Endothelial cell of umbilical vein (primary cell): ENCODE measurements at regions not wholly inside any gene's neighbourhood (a gene's known extent, or its start where the extent isn't known, plus 50 kb on each side); places are given as distances from the start of the nearest gene placed in this dataset.

Source experiments
- BruUV-seq: library from RNA; stranded (reverse); fragments of 400-500 nt; replicated peaks from 2 replicates; lab custom pipeline; 2021; lab: Mats Ljungman, UMichigan
- CTCF ChIA-PET: fragments of 300-600, 350-600 bp; sonication (Branson Sonifier 250); formaldehyde crosslinking; loops from one replicate; lab custom pipeline; 2021; ENCODE audit warnings: antibody characterized with exemption, inconsistent platforms; lab: Charles Lee
- POLR2A ChIA-PET: fragments of 300-600, 350-600 bp; sonication (Branson Sonifier 250); formaldehyde crosslinking; loops from one replicate; lab custom pipeline; 2021; ENCODE audit warnings: antibody characterized with exemption, inconsistent platforms; lab: Charles Lee
- DNase-seq: peaks from one replicate; pipeline ENCODE4 v3.0.0-alpha.2; 2011; ENCODE audit warnings: low read depth, low spot score
- FAIRE-seq: peaks from 2 replicates; lab custom pipeline; 2011; peaks lifted over from hg19 to GRCh38; lab: Jason Lieb, UNC
- H2AFZ ChIP-seq: 2 replicates; pipeline ENCODE4 v1.6.0; 2012; ENCODE audit warnings: low read depth, low read length, control low read depth, inconsistent platforms
- H3K27ac ChIP-seq: 2 replicates; pipeline ENCODE4 v1.5.1; 2011; ENCODE audit warnings: low read depth, mild to moderate bottlenecking, control low read depth, low read length, moderate library complexity; ENCODE audit not compliant: insufficient read depth
- H3K27me3 ChIP-seq, 2 experiments: 2 replicates each; pipeline versions ENCODE4 v1.6.0 to v1.6.1; 2011; ENCODE audit warnings: low read length in 2 of 2, mixed read lengths in 1 of 2; ENCODE audit not compliant: control insufficient read depth in 2 of 2, insufficient read depth in 2 of 2
- H3K36me3 ChIP-seq, 2 experiments: 2 replicates in 1 of 2; 3 replicates in 1 of 2; pipeline ENCODE4 v1.5.1; 2011; ENCODE audit warnings: low read length in 2 of 2, mild to moderate bottlenecking in 1 of 2, moderate library complexity in 1 of 2; ENCODE audit not compliant: control insufficient read depth in 2 of 2, insufficient read depth in 2 of 2; ENCODE audit errors: extremely low read depth in 1 of 2
- H3K4me1 ChIP-seq: 3 replicates; pipeline ENCODE4 v1.5.1; 2011; ENCODE audit warnings: mild to moderate bottlenecking, low read length; ENCODE audit not compliant: control insufficient read depth, insufficient read depth; ENCODE audit errors: extremely low read depth
- H3K4me2 ChIP-seq: 2 replicates; pipeline ENCODE4 v1.6.1; 2011; ENCODE audit warnings: low read length, control low read depth, mixed read lengths; ENCODE audit not compliant: insufficient read depth
- H3K4me3 ChIP-seq, 3 experiments: fragments of 200-600 bp in 1 of 3; sonication (generic), shearing (Covaris generic) in 1 of 3; replicated peaks in 1 of 3; 2 replicates each; pipeline ENCODE4 v1.5.1; 2011 to 2016; ENCODE audit warnings: control low read depth in 3 of 3, low read length in 3 of 3, mild to moderate bottlenecking in 2 of 3, inconsistent platforms in 1 of 3, low read depth in 1 of 3, moderate library complexity in 1 of 3; ENCODE audit not compliant: insufficient read depth in 1 of 3
- H3K79me2 ChIP-seq: 2 replicates; pipeline ENCODE4 v1.6.0; 2012; ENCODE audit warnings: low read length, inconsistent platforms; ENCODE audit not compliant: control insufficient read depth, insufficient read depth
- H3K9ac ChIP-seq: replicated peaks from 2 replicates; pipeline ENCODE3; 2011; ENCODE audit warnings: low read length, control low read depth; ENCODE audit not compliant: insufficient read depth; ENCODE audit errors: extremely low read depth
- H3K9me1 ChIP-seq: replicated peaks from 3 replicates; pipeline ENCODE4 v1.6.0; 2011; ENCODE audit warnings: mild to moderate bottlenecking, low read length; ENCODE audit not compliant: control insufficient read depth, insufficient read depth; ENCODE audit errors: extremely low read depth
- H3K9me3 ChIP-seq: replicated peaks from 2 replicates; pipeline ENCODE4 v1.5.1; 2012; ENCODE audit warnings: low read length, inconsistent platforms; ENCODE audit not compliant: control insufficient read depth, insufficient read depth
- H4K20me1 ChIP-seq: replicated peaks from 2 replicates; pipeline ENCODE3; 2011; ENCODE audit warnings: mild to moderate bottlenecking, low read length; ENCODE audit not compliant: control insufficient read depth, insufficient read depth; ENCODE audit errors: extremely low read depth
- EZH2 ChIP-seq: IDR thresholded peaks from 2 replicates; pipeline ENCODE4 v1.6.1; 2012; ENCODE audit warnings: borderline replicate concordance, low read depth, mild to moderate bottlenecking, moderate library complexity, low read length, inconsistent platforms; ENCODE audit not compliant: severe bottlenecking
- FOS ChIP-seq: IDR thresholded peaks from 2 replicates; pipeline ENCODE4 v1.6.1; 2011; ENCODE audit warnings: mild to moderate bottlenecking, low read length, moderate library complexity, borderline replicate concordance; ENCODE audit not compliant: insufficient read depth
- GATA2 ChIP-seq: IDR thresholded peaks from 2 replicates; pipeline ENCODE4 v1.7.0; 2011; ENCODE audit warnings: low read depth, mild to moderate bottlenecking, moderate library complexity, mixed read lengths, low read length; ENCODE audit not compliant: insufficient read length, insufficient read depth
- JUN ChIP-seq: IDR thresholded peaks from 2 replicates; pipeline ENCODE4 v1.6.1; 2011; ENCODE audit warnings: borderline replicate concordance, low read depth; ENCODE audit not compliant: insufficient read length, insufficient read depth
- MYC ChIP-seq: IDR thresholded peaks from one replicate; pipeline ENCODE4 v1.6.1; 2011; ENCODE audit warnings: mild to moderate bottlenecking, low read depth, low read length
- POLR2A ChIP-seq: IDR thresholded peaks from 2 replicates; pipeline ENCODE4 v1.6.1; 2012; ENCODE audit warnings: low read depth, mild to moderate bottlenecking, control low read depth, low read length
- POLR2AphosphoS5 ChIP-seq: IDR thresholded peaks from 2 replicates; pipeline ENCODE4 v1.6.1; 2012; ENCODE audit warnings: low read depth, mild to moderate bottlenecking, control low read depth, low read length, moderate library complexity; ENCODE audit not compliant: insufficient read depth
- dilution Hi-C: fragments of 300-500 bp; cut with MboI; formaldehyde crosslinking; loops from one replicate; pipeline ENCODE4 v1.15.0; 2019; ENCODE audit warnings: low sequenced_read_pairs; ENCODE audit not compliant: extremely low pct_ligation_motif_present
- intact Hi-C: fragments of 100-400 bp; cut with micrococcal nuclease; formaldehyde crosslinking; loops from one replicate; pipeline ENCODE4 v1.10.0; 2022
- TF ChIP-seq, protein P1 (sequence below), 2 donors: IDR thresholded peaks; 1 replicate in 1 of 2; 2 replicates in 1 of 2; pipeline ENCODE4 v1.5.1; 2011; ENCODE audit warnings: low read length in 2 of 2, mild to moderate bottlenecking in 2 of 2, moderate library complexity in 2 of 2, control low read depth in 1 of 2, inconsistent platforms in 1 of 2, low read depth in 1 of 2; ENCODE audit not compliant: insufficient read depth in 1 of 2; ENCODE audit errors: extremely low read depth in 1 of 2
- TF ChIP-seq, protein P2 (sequence below): IDR thresholded peaks from 2 replicates; pipeline ENCODE4 v1.6.1; 2011; ENCODE audit not compliant: insufficient read depth, insufficient read length

DNA sequence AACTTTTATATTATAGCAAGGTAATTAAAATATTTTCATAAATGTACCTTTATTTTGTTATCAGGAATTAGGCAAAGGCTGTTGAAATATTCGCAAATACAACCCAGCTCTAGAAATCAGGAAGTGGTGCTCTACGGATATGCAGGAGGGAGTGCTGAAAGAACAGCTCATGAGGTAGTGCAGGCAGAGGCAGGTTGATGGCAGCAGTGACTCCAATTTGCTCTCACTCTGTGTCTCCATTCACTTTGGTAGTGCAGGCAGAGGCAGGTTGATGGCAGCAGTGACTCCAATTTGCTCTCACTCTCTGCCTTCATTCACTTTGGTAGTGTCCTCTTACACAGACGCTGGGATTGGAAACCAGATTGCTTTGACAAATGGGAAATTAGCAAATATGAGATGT, 277.9 kb downstream of the TRIML1 start:
- no peak overlapping the region for H3K9ac ChIP-seq
- H3K9me1 ChIP-seq = no peaks in the 10 kb centered on the region
- intact Hi-C loops (no loop called here), dilution Hi-C loops (no loop called here)
- no peaks in the 10 kb centered on the region for H3K27me3 ChIP-seq
- no peaks in the 10 kb centered on the region for H3K4me1 ChIP-seq
- no peak overlapping the region for H2AFZ ChIP-seq
- H3K4me3 ChIP-seq = no peak overlapping the region
- CTCF ChIA-PET = no interaction called here
- TF ChIP-seq, protein P1, sequence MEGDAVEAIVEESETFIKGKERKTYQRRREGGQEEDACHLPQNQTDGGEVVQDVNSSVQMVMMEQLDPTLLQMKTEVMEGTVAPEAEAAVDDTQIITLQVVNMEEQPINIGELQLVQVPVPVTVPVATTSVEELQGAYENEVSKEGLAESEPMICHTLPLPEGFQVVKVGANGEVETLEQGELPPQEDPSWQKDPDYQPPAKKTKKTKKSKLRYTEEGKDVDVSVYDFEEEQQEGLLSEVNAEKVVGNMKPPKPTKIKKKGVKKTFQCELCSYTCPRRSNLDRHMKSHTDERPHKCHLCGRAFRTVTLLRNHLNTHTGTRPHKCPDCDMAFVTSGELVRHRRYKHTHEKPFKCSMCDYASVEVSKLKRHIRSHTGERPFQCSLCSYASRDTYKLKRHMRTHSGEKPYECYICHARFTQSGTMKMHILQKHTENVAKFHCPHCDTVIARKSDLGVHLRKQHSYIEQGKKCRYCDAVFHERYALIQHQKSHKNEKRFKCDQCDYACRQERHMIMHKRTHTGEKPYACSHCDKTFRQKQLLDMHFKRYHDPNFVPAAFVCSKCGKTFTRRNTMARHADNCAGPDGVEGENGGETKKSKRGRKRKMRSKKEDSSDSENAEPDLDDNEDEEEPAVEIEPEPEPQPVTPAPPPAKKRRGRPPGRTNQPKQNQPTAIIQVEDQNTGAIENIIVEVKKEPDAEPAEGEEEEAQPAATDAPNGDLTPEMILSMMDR (IDR thresholded peaks at IDR 0.05; ENCODE audit: extremely low read depth in 1 of 2, insufficient read depth in 1 of 2, low read depth in 1 of 2, low read length in 2 of 2) = no peak
- TF ChIP-seq JUN (no peak), GATA2 (no peak), MYC (no peak), POLR2AphosphoS5 (no peak), EZH2 (no peak), FOS (no peak), POLR2A (no peak)
- TF ChIP-seq, protein P2, sequence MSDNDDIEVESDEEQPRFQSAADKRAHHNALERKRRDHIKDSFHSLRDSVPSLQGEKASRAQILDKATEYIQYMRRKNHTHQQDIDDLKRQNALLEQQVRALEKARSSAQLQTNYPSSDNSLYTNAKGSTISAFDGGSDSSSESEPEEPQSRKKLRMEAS = no peak
- no peaks in the 10 kb centered on the region for H3K79me2 ChIP-seq
- peaks cover 5% of the 10 kb centered on the region for H3K9me3 ChIP-seq
- H3K27ac ChIP-seq = no peak overlapping the region
- FAIRE-seq (no peak), DNase-seq (no peak)
- no peaks in the 10 kb centered on the region for H3K36me3 ChIP-seq
- POLR2A ChIA-PET = no interaction called here
- H4K20me1 ChIP-seq = no peaks in the 10 kb centered on the region
- BruUV-seq = no TSS peak
- H3K4me2 ChIP-seq = no peak overlapping the region
